Vagina (tissue), 2 donors: ENCODE measurements at regions not wholly inside any gene's neighbourhood (a gene's known extent, or its start where the extent isn't known, plus 50 kb on each side); places are given as distances from the start of the nearest gene placed in this dataset.

Source experiments
- POLR2A ChIP-seq, 2 donors: fragments of 450-650 bp; IDR thresholded peaks; one replicate each; pipeline ENCODE4 v1.6.1; 2017; ENCODE audit warnings: antibody characterized with exemption in 2 of 2, mild to moderate bottlenecking in 2 of 2, moderate library complexity in 2 of 2
- POLR2AphosphoS5 ChIP-seq, 2 donors: sonication (generic); formaldehyde crosslinking; IDR thresholded peaks; one replicate each; pipeline ENCODE4 v1.9.0; 2017; ENCODE audit warnings: antibody characterized with exemption in 2 of 2, mild to moderate bottlenecking in 2 of 2, low read depth in 1 of 2; ENCODE audit not compliant: insufficient read depth in 1 of 2
- TF ChIP-seq, protein P1 (sequence below), 3 experiments: fragments of 450-650 bp in 2 of 3; fragments of 200-600 bp in 1 of 3; sonication (generic) in 1 of 3; IDR thresholded peaks; one replicate each; pipeline ENCODE4 v1.5.1; 2017 to 2019; ENCODE audit warnings: antibody characterized with exemption in 3 of 3, mild to moderate bottlenecking in 2 of 3, moderate library complexity in 2 of 3

DNA sequence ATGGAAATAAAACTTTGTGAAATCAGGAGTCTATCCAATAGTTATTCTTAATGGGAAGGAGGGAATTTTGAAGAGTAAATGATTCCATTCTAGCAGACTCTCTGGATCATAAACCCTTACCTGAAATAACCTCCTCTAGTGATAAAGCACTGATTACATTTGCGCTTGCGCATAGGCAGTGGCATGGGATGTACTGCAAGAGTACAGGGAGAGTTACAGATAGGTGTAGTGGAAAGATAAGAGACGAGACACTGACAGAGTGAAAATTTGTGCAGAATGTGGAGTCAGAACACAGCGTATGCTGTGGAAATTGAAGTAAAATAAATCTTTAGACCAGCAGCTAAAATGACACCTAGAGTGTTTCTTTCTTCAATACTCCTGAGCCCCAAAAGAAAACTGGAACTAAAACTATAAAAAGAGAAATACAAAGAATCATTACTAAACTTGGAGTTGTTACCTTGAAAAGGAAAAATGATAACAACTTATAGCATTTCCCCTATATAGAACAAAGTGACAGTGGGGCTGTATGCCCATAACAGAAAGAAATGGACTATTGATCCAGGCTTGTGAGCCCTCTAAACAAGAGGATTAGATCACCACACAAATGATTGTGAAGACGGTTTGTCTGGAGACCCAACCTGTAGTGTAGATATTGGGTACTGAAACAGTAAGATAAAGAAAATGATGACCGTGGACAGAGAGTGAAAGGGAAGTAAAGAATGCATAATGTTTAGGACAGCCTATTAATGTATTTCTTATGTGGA, 1471.2 kb upstream of the NUDT12 start:
- TF ChIP-seq, protein P1, sequence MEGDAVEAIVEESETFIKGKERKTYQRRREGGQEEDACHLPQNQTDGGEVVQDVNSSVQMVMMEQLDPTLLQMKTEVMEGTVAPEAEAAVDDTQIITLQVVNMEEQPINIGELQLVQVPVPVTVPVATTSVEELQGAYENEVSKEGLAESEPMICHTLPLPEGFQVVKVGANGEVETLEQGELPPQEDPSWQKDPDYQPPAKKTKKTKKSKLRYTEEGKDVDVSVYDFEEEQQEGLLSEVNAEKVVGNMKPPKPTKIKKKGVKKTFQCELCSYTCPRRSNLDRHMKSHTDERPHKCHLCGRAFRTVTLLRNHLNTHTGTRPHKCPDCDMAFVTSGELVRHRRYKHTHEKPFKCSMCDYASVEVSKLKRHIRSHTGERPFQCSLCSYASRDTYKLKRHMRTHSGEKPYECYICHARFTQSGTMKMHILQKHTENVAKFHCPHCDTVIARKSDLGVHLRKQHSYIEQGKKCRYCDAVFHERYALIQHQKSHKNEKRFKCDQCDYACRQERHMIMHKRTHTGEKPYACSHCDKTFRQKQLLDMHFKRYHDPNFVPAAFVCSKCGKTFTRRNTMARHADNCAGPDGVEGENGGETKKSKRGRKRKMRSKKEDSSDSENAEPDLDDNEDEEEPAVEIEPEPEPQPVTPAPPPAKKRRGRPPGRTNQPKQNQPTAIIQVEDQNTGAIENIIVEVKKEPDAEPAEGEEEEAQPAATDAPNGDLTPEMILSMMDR (IDR thresholded peaks at IDR 0.05): no peak
- no peak for TF ChIP-seq POLR2AphosphoS5 (IDR thresholded peaks at IDR 0.05; ENCODE audit: insufficient read depth in 1 of 2, low read depth in 1 of 2)
- no peak for TF ChIP-seq POLR2A (IDR thresholded peaks at IDR 0.05)
